ENCODE measurements at regions not wholly inside any gene's neighbourhood (a gene's known extent, or its start where the extent isn't known, plus 50 kb on each side); places are given as distances from the start of the nearest gene placed in this dataset.

- TF ChIP-seq CTCF (IDR thresholded peaks at IDR 0.05), result no peak
- no peak for TF ChIP-seq EP300 (IDR thresholded peaks at IDR 0.05)
- TF ChIP-seq POLR2A (IDR thresholded peaks at IDR 0.05), result no peak
Observed at GRCh38 chr18:33983126-33983525, 241.6 kb downstream of the NOL4 start.

Measured in tibial nerve (tissue), 4 donors.